Neural cell (in vitro differentiated cells): ENCODE measurements at regions not wholly inside any gene's neighbourhood (a gene's known extent, or its start where the extent isn't known, plus 50 kb on each side); places are given as distances from the start of the nearest gene placed in this dataset.

Experiments
- EZH2 ChIP-seq: fragments of 200-600, 300-800 bp; shearing (Covaris generic), sonication (generic); IDR thresholded peaks from 2 replicates; pipeline ENCODE4 v1.6.1; 2014; ENCODE audit warnings: antibody characterized with exemption, low read length, borderline replicate concordance, mild to moderate bottlenecking; ENCODE audit not compliant: insufficient read depth, poor library complexity, severe bottlenecking
- POLR2AphosphoS5 ChIP-seq: IDR thresholded peaks from 2 replicates; pipeline ENCODE4 v1.6.1; 2012
- RAD21 ChIP-seq: fragments of 450-650 bp; conservative IDR thresholded peaks from 2 replicates; pipeline ENCODE4 v1.6.1; 2014; ENCODE audit warnings: antibody characterized with exemption, mild to moderate bottlenecking, moderate library complexity
- REST ChIP-seq: IDR thresholded peaks from 2 replicates; pipeline ENCODE4 v1.6.1; 2012; ENCODE audit warnings: borderline replicate concordance
- SMC3 ChIP-seq: fragments of 450-650 bp; conservative IDR thresholded peaks from 2 replicates; pipeline ENCODE4 v1.6.1; 2014; ENCODE audit warnings: antibody characterized with exemption, mild to moderate bottlenecking, moderate library complexity; ENCODE audit not compliant: poor library complexity
- TAF1 ChIP-seq: IDR thresholded peaks from 2 replicates; pipeline ENCODE4 v1.6.1; 2012; ENCODE audit warnings: low read depth
- TF ChIP-seq, protein P1 (sequence below): fragments of 450-650 bp; IDR thresholded peaks from 2 replicates; pipeline ENCODE4 v1.5.1; 2014; ENCODE audit warnings: antibody characterized with exemption, mild to moderate bottlenecking, moderate library complexity; ENCODE audit not compliant: poor library complexity, severe bottlenecking

DNA sequence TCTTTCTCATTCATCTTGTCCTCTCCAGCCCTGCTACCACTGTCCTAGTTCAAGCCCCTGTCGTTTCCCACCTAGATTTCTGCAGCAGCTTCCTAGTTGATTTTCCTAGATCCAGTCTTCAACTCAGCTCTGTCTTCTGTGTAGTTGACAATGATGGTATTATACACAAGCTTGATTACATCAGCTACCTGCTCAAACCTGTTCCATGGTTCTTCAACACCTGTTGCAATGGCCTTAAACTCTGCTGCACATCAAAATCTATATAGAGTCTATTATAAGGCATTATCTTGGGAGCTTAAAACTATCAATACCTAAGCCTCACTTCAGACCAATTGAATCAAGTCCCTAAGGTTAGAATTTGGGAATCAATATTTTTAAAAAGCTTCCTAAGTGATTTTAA lies 71.7 kb upstream of the PELI2 start:
- no peak for TF ChIP-seq RAD21
- no peak for TF ChIP-seq EZH2
- TF ChIP-seq, protein P1, sequence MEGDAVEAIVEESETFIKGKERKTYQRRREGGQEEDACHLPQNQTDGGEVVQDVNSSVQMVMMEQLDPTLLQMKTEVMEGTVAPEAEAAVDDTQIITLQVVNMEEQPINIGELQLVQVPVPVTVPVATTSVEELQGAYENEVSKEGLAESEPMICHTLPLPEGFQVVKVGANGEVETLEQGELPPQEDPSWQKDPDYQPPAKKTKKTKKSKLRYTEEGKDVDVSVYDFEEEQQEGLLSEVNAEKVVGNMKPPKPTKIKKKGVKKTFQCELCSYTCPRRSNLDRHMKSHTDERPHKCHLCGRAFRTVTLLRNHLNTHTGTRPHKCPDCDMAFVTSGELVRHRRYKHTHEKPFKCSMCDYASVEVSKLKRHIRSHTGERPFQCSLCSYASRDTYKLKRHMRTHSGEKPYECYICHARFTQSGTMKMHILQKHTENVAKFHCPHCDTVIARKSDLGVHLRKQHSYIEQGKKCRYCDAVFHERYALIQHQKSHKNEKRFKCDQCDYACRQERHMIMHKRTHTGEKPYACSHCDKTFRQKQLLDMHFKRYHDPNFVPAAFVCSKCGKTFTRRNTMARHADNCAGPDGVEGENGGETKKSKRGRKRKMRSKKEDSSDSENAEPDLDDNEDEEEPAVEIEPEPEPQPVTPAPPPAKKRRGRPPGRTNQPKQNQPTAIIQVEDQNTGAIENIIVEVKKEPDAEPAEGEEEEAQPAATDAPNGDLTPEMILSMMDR = no peak
- no peak for TF ChIP-seq REST
- no peak for TF ChIP-seq POLR2AphosphoS5
- no peak for TF ChIP-seq TAF1
- TF ChIP-seq SMC3 = no peak
